Epithelial cell of esophagus (primary cell): ENCODE measurements at regions not wholly inside any gene's neighbourhood (a gene's known extent, or its start where the extent isn't known, plus 50 kb on each side); places are given as distances from the start of the nearest gene placed in this dataset.

ENCODE experiments used
- DNase-seq: peaks from one replicate; pipeline ENCODE4 v3.0.0; 2010; ENCODE audit warnings: low read depth
- H3K4me3 ChIP-seq: 2 replicates; pipeline ENCODE4 v1.5.1; 2011; ENCODE audit warnings: mild to moderate bottlenecking, low read length, control low read depth
- TF ChIP-seq, protein P1 (sequence below): IDR thresholded peaks from 2 replicates; pipeline ENCODE4 v1.5.1; 2011; ENCODE audit warnings: low read depth, mild to moderate bottlenecking, low read length, control low read depth, inconsistent platforms; ENCODE audit not compliant: insufficient read depth; ENCODE audit errors: missing control alignments

DNA sequence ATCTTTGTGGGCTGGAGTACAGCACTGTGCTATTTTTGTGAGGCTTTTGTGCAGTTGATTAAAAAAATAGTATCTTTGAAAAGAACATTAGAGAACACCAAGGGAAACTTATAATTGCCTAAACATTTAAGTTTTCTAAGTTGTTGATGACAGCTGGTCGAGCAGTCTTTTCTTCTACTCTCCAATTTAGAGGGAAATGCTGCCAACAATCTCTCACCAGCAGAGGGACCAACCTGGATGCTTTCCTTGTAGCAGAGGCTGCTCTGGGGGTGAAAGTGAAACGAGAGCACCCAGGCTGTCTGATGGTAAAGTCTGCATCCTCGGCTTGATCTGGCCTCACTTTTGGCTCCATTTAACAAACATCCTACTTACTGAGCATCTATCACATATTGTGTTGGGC, 1286.5 kb upstream of the TENM4 start:
- DNase-seq, result peak; percentile 50
- TF ChIP-seq, protein P1, sequence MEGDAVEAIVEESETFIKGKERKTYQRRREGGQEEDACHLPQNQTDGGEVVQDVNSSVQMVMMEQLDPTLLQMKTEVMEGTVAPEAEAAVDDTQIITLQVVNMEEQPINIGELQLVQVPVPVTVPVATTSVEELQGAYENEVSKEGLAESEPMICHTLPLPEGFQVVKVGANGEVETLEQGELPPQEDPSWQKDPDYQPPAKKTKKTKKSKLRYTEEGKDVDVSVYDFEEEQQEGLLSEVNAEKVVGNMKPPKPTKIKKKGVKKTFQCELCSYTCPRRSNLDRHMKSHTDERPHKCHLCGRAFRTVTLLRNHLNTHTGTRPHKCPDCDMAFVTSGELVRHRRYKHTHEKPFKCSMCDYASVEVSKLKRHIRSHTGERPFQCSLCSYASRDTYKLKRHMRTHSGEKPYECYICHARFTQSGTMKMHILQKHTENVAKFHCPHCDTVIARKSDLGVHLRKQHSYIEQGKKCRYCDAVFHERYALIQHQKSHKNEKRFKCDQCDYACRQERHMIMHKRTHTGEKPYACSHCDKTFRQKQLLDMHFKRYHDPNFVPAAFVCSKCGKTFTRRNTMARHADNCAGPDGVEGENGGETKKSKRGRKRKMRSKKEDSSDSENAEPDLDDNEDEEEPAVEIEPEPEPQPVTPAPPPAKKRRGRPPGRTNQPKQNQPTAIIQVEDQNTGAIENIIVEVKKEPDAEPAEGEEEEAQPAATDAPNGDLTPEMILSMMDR, result peak; percentile 58
- no peak overlapping the region for H3K4me3 ChIP-seq

DNA sequence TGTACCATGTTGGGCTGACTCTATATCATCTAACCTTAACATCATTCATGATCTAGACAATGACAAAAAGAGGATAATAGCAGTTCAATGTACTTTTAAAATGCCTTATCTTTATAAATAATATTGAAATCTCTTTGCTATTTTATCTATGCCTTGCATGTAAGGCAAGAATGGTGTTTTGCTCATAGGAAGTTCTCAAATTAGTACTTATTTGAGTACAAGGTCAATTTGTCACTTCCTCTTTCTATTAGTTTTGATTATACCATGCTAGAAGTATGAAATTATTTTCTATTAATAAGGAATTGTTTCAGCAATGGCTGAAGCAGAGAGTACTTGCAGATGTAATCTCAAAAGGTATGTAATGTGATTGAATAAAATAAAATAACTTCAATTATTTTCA, 1285.4 kb upstream of the TENM4 start:
- no peak overlapping the region for H3K4me3 ChIP-seq
- TF ChIP-seq, protein P1, result no peak
- DNase-seq, result no peak

DNA sequence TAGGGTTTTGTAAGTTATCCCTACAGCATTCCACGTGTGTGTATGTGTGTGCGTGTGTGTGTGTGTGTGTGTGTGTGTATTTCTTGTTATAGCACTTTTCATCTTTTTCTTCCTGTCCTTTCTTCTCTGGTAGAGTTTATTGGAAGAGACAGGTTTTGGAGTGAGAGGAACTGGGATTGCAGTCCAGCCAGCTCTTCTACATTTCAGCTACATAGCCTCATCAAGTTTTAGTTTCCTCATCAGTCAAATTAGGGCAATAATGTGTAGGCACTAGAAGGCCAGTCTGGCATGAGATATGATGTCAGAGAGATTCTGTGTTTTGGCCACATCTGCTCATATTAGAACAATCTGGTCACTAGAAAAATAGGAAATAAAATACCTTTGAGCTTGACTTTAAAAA, 1283.5 kb upstream of the TENM4 start:
- TF ChIP-seq, protein P1, result no peak

GRCh38 chr11:80722629-80723028, 1281.8 kb upstream of the TENM4 start:
- TF ChIP-seq, protein P1, result no peak
- DNase-seq, result peak; percentile 96
- no peak overlapping the region for H3K4me3 ChIP-seq

More for the DNA sequence above, 1283.5 kb upstream of the TENM4 start:
- DNase-seq, result peak; percentile 78
- H3K4me3 ChIP-seq, result no peak overlapping the region

- TF ChIP-seq, protein P1, result no peak
- no peak for DNase-seq
- H3K4me3 ChIP-seq, result no peak overlapping the region
Observed at GRCh38 chr11:80720295-80720694, 1279.5 kb upstream of the TENM4 start.

DNA sequence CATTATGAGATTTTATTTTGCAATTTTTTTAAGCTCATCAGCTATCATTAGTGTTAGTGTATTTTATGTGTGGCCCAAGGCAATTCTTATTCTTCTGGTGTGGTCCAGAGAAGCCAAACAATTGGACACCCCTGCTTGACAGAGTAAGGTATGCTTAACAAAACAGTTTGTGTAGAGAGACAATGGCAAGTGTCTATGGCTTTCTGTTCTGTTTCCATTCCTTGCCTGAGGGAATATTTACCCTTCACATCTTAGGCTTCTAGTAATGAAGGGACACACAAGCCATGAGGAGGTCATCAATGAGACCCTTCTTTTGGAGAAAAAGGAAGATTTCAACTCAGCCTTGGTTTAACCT, 1278.4 kb upstream of the TENM4 start:
- no peak for DNase-seq
- TF ChIP-seq, protein P1, result no peak
- H3K4me3 ChIP-seq, result no peak overlapping the region

GRCh38 chr11:80718611-80719291, 1277.9 kb upstream of the TENM4 start:
- H3K4me3 ChIP-seq, result no peak overlapping the region
- TF ChIP-seq, protein P1, result no peak
- peak; percentile 26 for DNase-seq
